Testis (tissue), 2 donors: ENCODE measurements at regions not wholly inside any gene's neighbourhood (a gene's known extent, or its start where the extent isn't known, plus 50 kb on each side); places are given as distances from the start of the nearest gene placed in this dataset.
A peak's percentile ranks its signal among the peaks of the same experiment; 100 is the strongest.

Experiments used
- DNase-seq: peaks from one replicate; pipeline ENCODE4 v3.0.0-alpha.2; 2019
- H3K27ac ChIP-seq, 2 donors: fragments of 200-600 bp; sonication (generic); one replicate each; pipeline ENCODE4 v1.5.1; 2019
- H3K27me3 ChIP-seq: fragments of 200-600 bp; sonication (generic); one replicate; pipeline ENCODE4 v1.5.1; 2019
- H3K36me3 ChIP-seq: fragments of 200-600 bp; sonication (generic); one replicate; pipeline ENCODE4 v1.5.1; 2017; ENCODE audit warnings: low read depth; ENCODE audit errors: missing control alignments
- H3K4me1 ChIP-seq: fragments of 200-600 bp; sonication (generic); one replicate; pipeline ENCODE4 v1.5.1; 2019
- H3K4me3 ChIP-seq, 2 donors: fragments of 200-600 bp; sonication (generic); one replicate each; pipeline ENCODE4 v1.5.1; 2017 to 2019
- H3K9me3 ChIP-seq: fragments of 200-600 bp; sonication (generic); one replicate; pipeline ENCODE4 v1.5.1; 2017
- POLR2A ChIP-seq: fragments of 450-650 bp; IDR thresholded peaks from one replicate; pipeline ENCODE4 v1.6.1; 2017; ENCODE audit warnings: antibody characterized with exemption, mild to moderate bottlenecking, moderate library complexity
- WGBS, 2 donors: methylation state at CpG; one replicate each; pipeline ENCODE4 v1.1.5; 2018; 5-methylcytosine and 5-hydroxymethylcytosine counted together
- intact Hi-C: fragments of 100-400 bp; cut with DNase I; formaldehyde crosslinking; loops from one replicate; pipeline ENCODE4 v1.15.1; 2023; ENCODE audit warnings: low total_unique reads
- TF ChIP-seq, protein P1 (sequence below), 3 experiments: fragments of 450-650 bp in 2 of 3; fragments of 200-600 bp in 1 of 3; sonication (generic) in 1 of 3; IDR thresholded peaks; one replicate each; pipeline ENCODE4 v1.5.1; 2016 to 2019; ENCODE audit warnings: antibody characterized with exemption in 3 of 3, mild to moderate bottlenecking in 2 of 3, moderate library complexity in 1 of 3

DNA sequence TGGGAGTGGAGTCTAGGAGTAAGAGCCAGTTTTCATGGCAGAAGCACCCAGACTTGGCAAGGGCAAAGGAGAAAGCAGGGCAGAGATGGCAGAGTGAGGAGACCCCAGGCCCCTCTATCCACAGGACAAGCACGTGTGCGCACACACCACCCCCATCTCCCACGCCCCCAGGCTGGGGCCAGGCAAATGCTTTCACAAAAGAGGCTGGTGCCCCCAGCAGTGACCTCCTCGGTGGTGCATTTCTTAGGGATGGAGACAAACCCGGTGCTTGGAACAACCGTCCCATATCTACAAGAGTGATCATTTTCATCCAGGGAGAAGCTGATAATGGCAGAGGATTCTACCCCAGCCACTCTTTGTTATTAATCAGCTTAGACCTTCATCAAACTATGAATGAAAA lies 62.0 kb downstream of the KCNF1 start:
- Histone ChIP-seq H3K4me1 (peaks cover 9% of the 10 kb centered on the region), H3K27me3 (no peaks in the 10 kb centered on the region), H3K27ac (no peak overlapping the region), H3K9me3 (no peaks in the 10 kb centered on the region), H3K4me3 (no peak overlapping the region), H3K36me3 (no peaks in the 10 kb centered on the region)
- DNase-seq = no peak
- 86 to 94% methylated on average over 6 of the region's 6 CpGs for WGBS, 2 donors
- TF ChIP-seq, protein P1, sequence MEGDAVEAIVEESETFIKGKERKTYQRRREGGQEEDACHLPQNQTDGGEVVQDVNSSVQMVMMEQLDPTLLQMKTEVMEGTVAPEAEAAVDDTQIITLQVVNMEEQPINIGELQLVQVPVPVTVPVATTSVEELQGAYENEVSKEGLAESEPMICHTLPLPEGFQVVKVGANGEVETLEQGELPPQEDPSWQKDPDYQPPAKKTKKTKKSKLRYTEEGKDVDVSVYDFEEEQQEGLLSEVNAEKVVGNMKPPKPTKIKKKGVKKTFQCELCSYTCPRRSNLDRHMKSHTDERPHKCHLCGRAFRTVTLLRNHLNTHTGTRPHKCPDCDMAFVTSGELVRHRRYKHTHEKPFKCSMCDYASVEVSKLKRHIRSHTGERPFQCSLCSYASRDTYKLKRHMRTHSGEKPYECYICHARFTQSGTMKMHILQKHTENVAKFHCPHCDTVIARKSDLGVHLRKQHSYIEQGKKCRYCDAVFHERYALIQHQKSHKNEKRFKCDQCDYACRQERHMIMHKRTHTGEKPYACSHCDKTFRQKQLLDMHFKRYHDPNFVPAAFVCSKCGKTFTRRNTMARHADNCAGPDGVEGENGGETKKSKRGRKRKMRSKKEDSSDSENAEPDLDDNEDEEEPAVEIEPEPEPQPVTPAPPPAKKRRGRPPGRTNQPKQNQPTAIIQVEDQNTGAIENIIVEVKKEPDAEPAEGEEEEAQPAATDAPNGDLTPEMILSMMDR (IDR thresholded peaks at IDR 0.05) = no peak
- TF ChIP-seq POLR2A = no peak
- intact Hi-C loops = no loop called here

DNA sequence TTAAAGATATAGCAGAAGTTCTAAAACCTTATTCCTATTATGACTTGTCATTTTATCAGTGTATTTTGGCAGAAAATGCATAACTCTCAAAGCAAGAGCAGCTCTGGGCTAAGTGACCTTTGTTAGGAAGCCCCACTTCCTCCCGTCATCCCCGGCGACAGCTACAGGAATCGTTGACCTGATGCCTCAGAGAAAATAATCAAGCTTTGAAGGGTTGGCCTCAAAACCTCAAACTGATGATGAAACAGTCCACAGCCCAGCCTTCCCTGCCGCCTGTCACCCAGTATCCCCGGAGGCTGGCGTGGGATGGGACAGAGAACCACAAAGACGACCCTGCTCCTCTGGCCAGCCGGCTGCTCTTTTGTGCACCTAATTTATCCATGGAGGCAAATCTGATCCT lies 65.3 kb downstream of the KCNF1 start:
- Histone ChIP-seq H3K27me3 (no peaks in the 10 kb centered on the region), H3K36me3 (no peaks in the 10 kb centered on the region), H3K9me3 (no peaks in the 10 kb centered on the region), H3K4me1 (peaks cover 9% of the 10 kb centered on the region), H3K4me3 (no peak overlapping the region), H3K27ac (no peak overlapping the region)
- intact Hi-C loops = no loop called here
- DNase-seq = no peak
- TF ChIP-seq, protein P1 (IDR thresholded peaks at IDR 0.05) = no peak
- no peak for TF ChIP-seq POLR2A
- 28 to 31% methylated on average over 9 of the region's 9 CpGs for WGBS, 2 donors

DNA sequence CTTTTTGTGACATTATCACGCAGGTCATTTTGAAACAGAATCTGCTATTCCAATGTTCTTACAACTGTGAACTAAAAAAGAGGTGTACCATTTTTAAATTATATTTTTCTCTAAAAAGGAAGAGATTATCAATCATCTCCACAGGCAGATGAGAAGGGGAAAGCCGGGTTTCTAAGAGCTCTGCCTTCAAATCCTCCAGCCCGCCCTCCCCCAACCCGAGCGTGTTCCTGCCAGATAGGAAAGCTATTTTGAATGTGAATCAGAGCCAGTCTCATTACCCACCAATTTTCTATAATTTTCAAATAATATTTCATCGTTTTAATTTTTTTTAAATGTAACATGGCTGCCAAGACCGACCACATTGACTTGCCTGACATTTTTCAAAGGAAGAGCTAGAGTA lies 65.9 kb downstream of the KCNF1 start:
- 25 to 27% methylated on average over 7 of the region's 7 CpGs for WGBS, 2 donors
- intact Hi-C loops = no loop called here
- H3K4me3 ChIP-seq = no peak overlapping the region
- no peaks in the 10 kb centered on the region for H3K9me3 ChIP-seq
- H3K27me3 ChIP-seq = no peaks in the 10 kb centered on the region
- no peak overlapping the region for H3K27ac ChIP-seq
- no peak for TF ChIP-seq POLR2A
- TF ChIP-seq, protein P1 (IDR thresholded peaks at IDR 0.05) = no peak
- peaks cover 9% of the 10 kb centered on the region for H3K4me1 ChIP-seq
- no peaks in the 10 kb centered on the region for H3K36me3 ChIP-seq
- peak; percentile 43 for DNase-seq

DNA sequence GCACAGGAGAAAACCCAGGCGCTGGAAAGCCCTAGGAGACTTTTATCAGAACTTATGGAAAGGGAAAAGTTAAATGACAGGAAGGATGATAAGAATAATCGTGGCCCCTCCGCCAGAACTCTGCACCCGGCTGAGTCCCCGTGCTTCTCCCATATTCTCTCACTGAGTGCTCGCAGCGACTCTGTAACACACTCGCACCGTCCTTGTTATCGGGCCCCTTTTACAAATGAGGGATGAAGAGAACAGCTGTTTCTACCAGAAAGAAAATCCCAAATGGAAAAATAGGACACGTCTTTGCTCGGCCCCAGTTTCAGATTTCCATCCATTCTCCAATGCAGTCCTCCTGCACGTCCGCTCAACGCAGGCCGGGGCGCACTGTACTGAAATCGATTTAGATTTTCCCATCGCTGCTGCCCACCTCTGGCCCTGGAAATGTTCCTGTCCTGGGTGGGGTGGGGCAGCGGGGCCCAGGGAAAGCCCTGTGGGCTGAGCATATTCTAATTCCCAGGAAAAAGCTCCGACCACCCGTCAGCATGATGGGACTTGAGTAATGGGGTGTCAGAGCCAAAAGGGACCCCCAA lies 66.4 kb downstream of the KCNF1 start:
- Histone ChIP-seq H3K27me3 (no peaks in the 10 kb centered on the region), H3K4me3 (peak overlapping the region in 1 of 2 donors; percentile 22), H3K4me1 (peaks cover 9% of the 10 kb centered on the region), H3K27ac (no peak overlapping the region), H3K36me3 (no peaks in the 10 kb centered on the region), H3K9me3 (no peaks in the 10 kb centered on the region)
- WGBS, 2 donors = 30 to 37% methylated on average over 22 of the region's 22 CpGs
- TF ChIP-seq, protein P1 (IDR thresholded peaks at IDR 0.05) = no peak
- no peak for TF ChIP-seq POLR2A
- DNase-seq = no peak
- intact Hi-C loops = no loop called here

DNA sequence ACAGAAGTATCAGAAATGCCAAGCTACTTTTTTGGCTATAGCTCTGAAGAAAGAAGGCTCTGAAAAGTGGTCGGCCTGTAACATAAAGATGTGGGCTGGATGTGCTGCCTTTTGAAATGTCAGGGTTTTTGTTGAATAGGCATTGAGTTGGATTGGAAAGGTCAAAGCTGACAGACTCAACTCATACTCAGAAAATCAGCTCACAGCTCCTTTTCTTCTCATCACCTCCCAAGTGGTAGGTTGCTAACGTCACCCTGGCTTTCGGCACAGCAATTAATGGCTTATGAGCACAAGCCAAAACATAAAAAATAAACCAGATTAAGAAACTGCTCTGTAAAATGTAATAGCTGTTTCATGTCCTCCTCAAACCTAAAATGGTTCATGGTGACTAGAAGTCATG lies 68.3 kb downstream of the KCNF1 start:
- no peak for DNase-seq
- H3K9me3 ChIP-seq = no peaks in the 10 kb centered on the region
- no peaks in the 10 kb centered on the region for H3K36me3 ChIP-seq
- H3K4me3 ChIP-seq = no peak overlapping the region
- H3K27ac ChIP-seq = no peak overlapping the region
- 77 to 82% methylated on average over 3 of the region's 3 CpGs for WGBS, 2 donors
- intact Hi-C loops = no loop called here
- H3K27me3 ChIP-seq = no peaks in the 10 kb centered on the region
- TF ChIP-seq, protein P1 (IDR thresholded peaks at IDR 0.05) = no peak
- TF ChIP-seq POLR2A = no peak
- peaks cover 20% of the 10 kb centered on the region for H3K4me1 ChIP-seq
